Lung (tissue), 11 donors: ENCODE measurements at regions not wholly inside any gene's neighbourhood (a gene's known extent, or its start where the extent isn't known, plus 50 kb on each side); places are given as distances from the start of the nearest gene placed in this dataset.

Experiments
- ATAC-seq: fragments of 200-7000 bp; cut with Tn5 transposase; one replicate; pipeline ENCODE4 v1.9.1; 2020; ENCODE audit warnings: moderate number of reproducible peaks; ENCODE audit not compliant: insufficient read depth, low FRiP score
- DNase-seq, 3 donors: peaks; one replicate each; pipeline ENCODE4 v3.0.0-alpha.2; 2013 to 2017
- H3K27ac ChIP-seq, 2 donors: one replicate each; pipeline ENCODE4 v1.5.1; 2013; ENCODE audit warnings: mild to moderate bottlenecking in 2 of 2, moderate library complexity in 2 of 2, control low read depth in 1 of 2, inconsistent platforms in 1 of 2, low read depth in 1 of 2, low read length in 1 of 2
- H3K27me3 ChIP-seq, 3 donors: one replicate each; pipeline ENCODE4 v1.5.1; 2013; ENCODE audit warnings: low read length in 2 of 3; ENCODE audit not compliant: control insufficient read depth in 3 of 3, insufficient read depth in 3 of 3
- H3K36me3 ChIP-seq, 4 donors: one replicate each; pipeline ENCODE4 v1.5.1; 2013; ENCODE audit warnings: low read length in 4 of 4, mild to moderate bottlenecking in 1 of 4, moderate library complexity in 1 of 4; ENCODE audit not compliant: control insufficient read depth in 4 of 4, insufficient read depth in 4 of 4
- H3K4me1 ChIP-seq, 5 donors: one replicate each; pipeline ENCODE4 v1.5.1; 2013; ENCODE audit warnings: low read length in 5 of 5, mild to moderate bottlenecking in 2 of 5, moderate library complexity in 1 of 5; ENCODE audit not compliant: control insufficient read depth in 5 of 5, insufficient read depth in 5 of 5
- H3K4me3 ChIP-seq: one replicate; pipeline ENCODE4 v1.5.1; 2013; ENCODE audit warnings: mild to moderate bottlenecking, control low read depth, moderate library complexity
- H3K9ac ChIP-seq, 2 donors: one replicate each; pipeline ENCODE4 v1.5.1; 2013; ENCODE audit warnings: low read length in 2 of 2, control low read depth in 1 of 2; ENCODE audit not compliant: insufficient read depth in 1 of 2
- H3K9me3 ChIP-seq, 4 donors: one replicate each; pipeline ENCODE4 v1.5.1; 2013; ENCODE audit warnings: low read length in 3 of 4, mild to moderate bottlenecking in 1 of 4, moderate library complexity in 1 of 4; ENCODE audit not compliant: control insufficient read depth in 4 of 4, insufficient read depth in 3 of 4
- WGBS, 2 donors: extraction: QIAGEN DNeasy Blood & Tissue Kit; methylation state at CpG; one replicate each; pipeline ENCODE4 v1.1.7; 2013; 5-methylcytosine and 5-hydroxymethylcytosine counted together
- TF ChIP-seq, protein P1 (sequence below): IDR thresholded peaks from 2 replicates; pipeline ENCODE4 v1.5.1; 2012; ENCODE audit warnings: mild to moderate bottlenecking; ENCODE audit errors: control extremely low read depth, extremely low read depth
- donor health status: control.
- donor health status: control.
- donor health status: Bipolar disorder and iron deficiency.
- donor health status: healthy.
- donor health status: DM: yes; HTN: yes; CAD: no.

DNA sequence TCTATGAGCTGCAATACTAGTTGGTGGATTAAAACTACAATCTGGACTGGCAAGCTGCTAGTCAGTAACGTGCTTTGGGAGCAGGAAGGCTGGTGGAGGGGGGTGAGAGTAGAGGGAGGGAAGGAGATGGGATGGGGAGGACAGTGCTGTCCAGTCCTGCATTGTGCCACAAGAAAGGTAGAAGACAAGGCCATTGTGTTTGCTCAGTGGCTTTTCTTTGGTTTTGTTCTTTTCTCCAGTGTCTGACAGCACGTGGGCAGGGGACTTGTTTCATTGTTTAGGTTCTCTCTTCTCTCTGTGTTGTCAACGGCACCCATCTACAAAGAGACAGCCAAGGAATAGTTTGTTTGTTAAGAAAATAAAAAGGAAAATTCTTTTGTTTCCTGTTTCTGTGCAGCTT is 362.8 kb upstream of the PLXNA2 start:
- Histone ChIP-seq H3K4me1 (peaks cover 0 to 6% (median 0%) of the 10 kb centered on the region in 5 donors), H3K36me3 (no peaks in the 10 kb centered on the region), H3K9ac (no peak overlapping the region), H3K27me3 (no peaks in the 10 kb centered on the region), H3K4me3 (no peak overlapping the region), H3K27ac (no peak overlapping the region), H3K9me3 (no peaks in the 10 kb centered on the region)
- 64 to 72% methylated on average over 3 of the region's 3 CpGs for WGBS, 2 donors
- DNase-seq = no peak
- TF ChIP-seq, protein P1, sequence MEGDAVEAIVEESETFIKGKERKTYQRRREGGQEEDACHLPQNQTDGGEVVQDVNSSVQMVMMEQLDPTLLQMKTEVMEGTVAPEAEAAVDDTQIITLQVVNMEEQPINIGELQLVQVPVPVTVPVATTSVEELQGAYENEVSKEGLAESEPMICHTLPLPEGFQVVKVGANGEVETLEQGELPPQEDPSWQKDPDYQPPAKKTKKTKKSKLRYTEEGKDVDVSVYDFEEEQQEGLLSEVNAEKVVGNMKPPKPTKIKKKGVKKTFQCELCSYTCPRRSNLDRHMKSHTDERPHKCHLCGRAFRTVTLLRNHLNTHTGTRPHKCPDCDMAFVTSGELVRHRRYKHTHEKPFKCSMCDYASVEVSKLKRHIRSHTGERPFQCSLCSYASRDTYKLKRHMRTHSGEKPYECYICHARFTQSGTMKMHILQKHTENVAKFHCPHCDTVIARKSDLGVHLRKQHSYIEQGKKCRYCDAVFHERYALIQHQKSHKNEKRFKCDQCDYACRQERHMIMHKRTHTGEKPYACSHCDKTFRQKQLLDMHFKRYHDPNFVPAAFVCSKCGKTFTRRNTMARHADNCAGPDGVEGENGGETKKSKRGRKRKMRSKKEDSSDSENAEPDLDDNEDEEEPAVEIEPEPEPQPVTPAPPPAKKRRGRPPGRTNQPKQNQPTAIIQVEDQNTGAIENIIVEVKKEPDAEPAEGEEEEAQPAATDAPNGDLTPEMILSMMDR = no peak
- no peak for ATAC-seq

DNA sequence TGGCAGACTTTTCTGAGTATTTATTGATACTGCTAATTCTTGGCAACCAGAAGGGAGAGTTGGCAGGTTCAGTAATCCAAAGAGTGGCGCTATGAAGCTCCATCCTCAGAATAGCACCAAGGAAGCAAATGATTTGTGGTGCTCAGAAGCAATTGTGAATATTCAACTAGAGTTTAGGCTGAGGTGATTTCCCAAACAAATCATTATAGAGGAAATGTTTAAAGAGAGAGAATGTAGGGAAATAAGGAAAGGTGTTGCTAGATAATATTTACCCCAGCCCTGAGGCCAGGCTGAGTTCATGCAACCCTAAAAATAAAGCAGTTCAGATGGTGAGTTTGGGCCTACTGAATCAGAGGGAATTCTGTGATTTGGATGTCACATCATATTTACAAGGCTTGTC is 363.4 kb upstream of the PLXNA2 start:
- Histone ChIP-seq H3K4me1 (peaks cover 0 to 1% (median 0%) of the 10 kb centered on the region in 5 donors), H3K36me3 (no peaks in the 10 kb centered on the region), H3K9me3 (no peaks in the 10 kb centered on the region), H3K4me3 (no peak overlapping the region), H3K27me3 (no peaks in the 10 kb centered on the region), H3K27ac (no peak overlapping the region), H3K9ac (no peak overlapping the region)
- no peak for ATAC-seq
- no peak for DNase-seq
- TF ChIP-seq, protein P1 = no peak
- 89% methylated on average over 1 of the region's 1 CpG for WGBS, 2 donors

DNA sequence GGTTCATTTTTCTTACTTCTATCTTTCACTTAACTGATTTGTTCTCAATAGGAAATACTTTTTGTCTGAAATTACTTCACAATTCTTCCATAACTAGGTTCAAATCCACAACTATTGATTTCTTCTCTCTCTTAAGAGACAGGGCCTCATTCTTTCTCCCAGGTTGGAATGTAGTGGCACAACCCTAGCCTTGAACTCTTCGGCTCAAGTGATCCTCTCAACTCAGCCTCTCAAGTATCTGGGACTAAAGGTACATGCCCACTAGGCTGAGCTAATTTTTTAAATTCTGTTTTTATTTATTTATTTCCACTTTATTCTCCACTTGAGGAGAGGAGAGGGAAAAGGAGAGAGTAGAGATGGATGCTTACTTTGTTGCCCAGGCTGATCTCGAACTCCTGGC is 370.4 kb upstream of the PLXNA2 start:
- H3K27ac ChIP-seq = no peak overlapping the region
- TF ChIP-seq, protein P1 = no peak
- H3K9me3 ChIP-seq = peaks cover 0 to 3% (median 0%) of the 10 kb centered on the region in 4 donors
- no peak for DNase-seq
- H3K27me3 ChIP-seq = no peaks in the 10 kb centered on the region
- H3K4me3 ChIP-seq = no peak overlapping the region
- no peak overlapping the region for H3K9ac ChIP-seq
- no peak for ATAC-seq
- WGBS, 2 donors = 57 to 68% methylated on average over 2 of the region's 2 CpGs
- H3K36me3 ChIP-seq = no peaks in the 10 kb centered on the region
- H3K4me1 ChIP-seq = no peaks in the 10 kb centered on the region

DNA sequence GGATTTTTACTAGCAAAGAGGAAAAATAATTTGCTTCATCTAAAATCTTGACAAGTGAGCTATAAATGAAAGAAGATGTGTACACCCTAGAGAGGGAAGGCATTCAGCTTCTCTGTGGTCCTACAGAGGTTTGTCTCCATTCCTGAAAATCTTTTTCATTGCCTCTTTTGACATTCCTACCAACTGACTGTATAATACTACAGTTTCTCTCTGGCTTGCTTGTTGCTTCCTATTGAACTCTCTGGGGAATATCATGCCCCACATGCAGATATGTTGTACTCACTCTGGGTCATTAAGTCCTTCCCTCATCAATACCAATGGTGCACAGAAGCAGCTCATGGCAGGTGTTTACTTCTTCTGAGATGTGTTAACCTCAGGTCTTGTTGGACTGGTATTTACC is 371.2 kb upstream of the PLXNA2 start:
- DNase-seq = no peak
- H3K27ac ChIP-seq = no peak overlapping the region

More for the DNA sequence above, 371.2 kb upstream of the PLXNA2 start:
- H3K36me3 ChIP-seq = no peaks in the 10 kb centered on the region
- peaks cover 0 to 3% (median 0%) of the 10 kb centered on the region in 4 donors for H3K9me3 ChIP-seq
- no peak overlapping the region for H3K9ac ChIP-seq
- no peak overlapping the region for H3K4me3 ChIP-seq
- H3K27me3 ChIP-seq = no peaks in the 10 kb centered on the region
- TF ChIP-seq, protein P1 = no peak
- no peaks in the 10 kb centered on the region for H3K4me1 ChIP-seq
- ATAC-seq = no peak
